OCI-M2 (cell line): ENCODE measurements at regions not wholly inside any gene's neighbourhood (a gene's known extent, or its start where the extent isn't known, plus 50 kb on each side); places are given as distances from the start of the nearest gene placed in this dataset.
"Not testable (repeated sequence)": the region's sequence is repeated elsewhere in the genome, so short reads cannot be mapped to it uniquely, and the experiment has no call there.

Experiments
- DNase-seq: peaks from one replicate; lab custom pipeline; 2025; ENCODE audit not compliant: unreplicated experiment; lab: John Stamatoyannopoulos, UW

GRCh38 chr9:97105220-97105619, 66.3 kb upstream of the CTSV start:
- DNase-seq: not testable (repeated sequence)

- DNase-seq: not testable (repeated sequence)
These were observed 64.9 kb upstream of the CTSV start for GRCh38 chr9:97103613-97104383.

- not testable (repeated sequence) for DNase-seq
These were observed 60.6 kb upstream of the CTSV start for GRCh38 chr9:97099540-97099939.

- no peak for DNase-seq
These were observed 57.9 kb upstream of the CTSV start for GRCh38 chr9:97096793-97097192.

GRCh38 chr9:97089361-97089760, 50.4 kb upstream of the CTSV start:
- not testable (repeated sequence) for DNase-seq
